Liver (tissue), 3 donors: ENCODE measurements at regions not wholly inside any gene's neighbourhood (a gene's known extent, or its start where the extent isn't known, plus 50 kb on each side); places are given as distances from the start of the nearest gene placed in this dataset.
A peak's percentile ranks its signal among the peaks of the same experiment; 100 is the strongest.

Source experiments
- CTCF ChIP-seq: fragments of 150-350 bp; IDR thresholded peaks from 2 replicates; pipeline ENCODE4 v1.5.1; 2017; ENCODE audit warnings: improper control_type of control experiment, low read depth, low read length; ENCODE audit not compliant: missing input control
- EGR1 ChIP-seq, 2 donors: IDR thresholded peaks; 2 replicates each; pipeline ENCODE4 v1.6.1; 2016 to 2018; ENCODE audit warnings: antibody characterized with exemption in 2 of 2, low read depth in 2 of 2
- FOXA1 ChIP-seq: IDR thresholded peaks from 2 replicates; pipeline ENCODE4 v1.6.1; 2016; ENCODE audit warnings: antibody characterized with exemption
- HNF4A ChIP-seq, 2 donors: conservative IDR thresholded peaks; 2 replicates each; pipeline ENCODE4 v1.6.1; 2016; ENCODE audit warnings: antibody characterized with exemption in 2 of 2, mild to moderate bottlenecking in 2 of 2
- RAD21 ChIP-seq, 2 donors: IDR thresholded peaks; 2 replicates each; pipeline ENCODE4 v1.6.1; 2016; ENCODE audit warnings: antibody characterized with exemption in 2 of 2, mild to moderate bottlenecking in 2 of 2
- RXRA ChIP-seq, 2 donors: IDR thresholded peaks; 2 replicates each; pipeline ENCODE4 v1.6.1; 2017 to 2018; ENCODE audit warnings: antibody characterized with exemption in 2 of 2, mild to moderate bottlenecking in 1 of 2
- SP1 ChIP-seq: IDR thresholded peaks from 2 replicates; pipeline ENCODE4 v1.6.1; 2018; ENCODE audit warnings: antibody characterized with exemption, mild to moderate bottlenecking
- TF ChIP-seq, protein P1 (sequence below): IDR thresholded peaks from 2 replicates; pipeline ENCODE4 v1.6.1; 2016; ENCODE audit warnings: antibody characterized with exemption
- TF ChIP-seq, protein P2 (sequence below): IDR thresholded peaks from 2 replicates; pipeline ENCODE4 v1.6.1; 2016; ENCODE audit warnings: antibody characterized with exemption, mild to moderate bottlenecking
- donor health status: healthy.
- donor health status: healthy.

DNA sequence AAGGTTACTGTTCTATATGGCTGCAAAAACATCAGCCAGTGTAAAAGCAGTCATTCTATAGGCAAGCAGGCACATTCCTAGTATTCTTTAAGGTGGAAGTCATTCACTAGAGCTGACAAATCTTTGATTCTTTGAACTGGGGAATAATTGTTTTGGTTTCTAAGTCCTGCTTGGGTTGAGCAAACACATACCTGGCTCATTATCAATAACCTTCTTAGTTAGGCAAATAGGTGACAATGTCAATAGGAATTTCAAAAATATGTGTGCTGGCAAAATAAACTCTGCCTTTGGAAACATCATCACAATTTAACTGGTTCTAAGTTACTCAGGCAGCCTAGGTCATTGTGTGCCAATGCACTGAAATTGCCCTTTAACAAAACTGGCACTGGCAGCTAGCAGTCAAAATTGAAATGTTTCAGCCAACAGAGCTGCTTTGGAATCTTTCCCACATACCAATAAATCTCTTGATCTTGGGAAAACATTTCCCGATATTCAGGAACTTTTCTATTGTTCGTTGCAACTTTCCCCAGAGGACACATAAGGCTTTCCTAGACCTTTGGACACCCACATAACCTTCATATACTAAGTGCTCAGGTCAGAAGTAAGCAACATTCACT is 402.0 kb upstream of the MMADHC start:
- TF ChIP-seq HNF4A (conservative IDR thresholded peaks at IDR 0.05) (peak; percentile 78 to 88), FOXA1 (peak; percentile 98), CTCF (no peak), SP1 (peak; percentile 89), RXRA (IDR thresholded peaks at IDR 0.05) (peak; percentile 98 to 99), EGR1 (IDR thresholded peaks at IDR 0.05; ENCODE audit: low read depth in 2 of 2) (peak in 1 of 2 donors; percentile 80), RAD21 (IDR thresholded peaks at IDR 0.05) (peak; percentile 71 to 75)
- TF ChIP-seq, protein P1, sequence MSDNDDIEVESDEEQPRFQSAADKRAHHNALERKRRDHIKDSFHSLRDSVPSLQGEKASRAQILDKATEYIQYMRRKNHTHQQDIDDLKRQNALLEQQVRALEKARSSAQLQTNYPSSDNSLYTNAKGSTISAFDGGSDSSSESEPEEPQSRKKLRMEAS = peak; percentile 67
- TF ChIP-seq, protein P2, sequence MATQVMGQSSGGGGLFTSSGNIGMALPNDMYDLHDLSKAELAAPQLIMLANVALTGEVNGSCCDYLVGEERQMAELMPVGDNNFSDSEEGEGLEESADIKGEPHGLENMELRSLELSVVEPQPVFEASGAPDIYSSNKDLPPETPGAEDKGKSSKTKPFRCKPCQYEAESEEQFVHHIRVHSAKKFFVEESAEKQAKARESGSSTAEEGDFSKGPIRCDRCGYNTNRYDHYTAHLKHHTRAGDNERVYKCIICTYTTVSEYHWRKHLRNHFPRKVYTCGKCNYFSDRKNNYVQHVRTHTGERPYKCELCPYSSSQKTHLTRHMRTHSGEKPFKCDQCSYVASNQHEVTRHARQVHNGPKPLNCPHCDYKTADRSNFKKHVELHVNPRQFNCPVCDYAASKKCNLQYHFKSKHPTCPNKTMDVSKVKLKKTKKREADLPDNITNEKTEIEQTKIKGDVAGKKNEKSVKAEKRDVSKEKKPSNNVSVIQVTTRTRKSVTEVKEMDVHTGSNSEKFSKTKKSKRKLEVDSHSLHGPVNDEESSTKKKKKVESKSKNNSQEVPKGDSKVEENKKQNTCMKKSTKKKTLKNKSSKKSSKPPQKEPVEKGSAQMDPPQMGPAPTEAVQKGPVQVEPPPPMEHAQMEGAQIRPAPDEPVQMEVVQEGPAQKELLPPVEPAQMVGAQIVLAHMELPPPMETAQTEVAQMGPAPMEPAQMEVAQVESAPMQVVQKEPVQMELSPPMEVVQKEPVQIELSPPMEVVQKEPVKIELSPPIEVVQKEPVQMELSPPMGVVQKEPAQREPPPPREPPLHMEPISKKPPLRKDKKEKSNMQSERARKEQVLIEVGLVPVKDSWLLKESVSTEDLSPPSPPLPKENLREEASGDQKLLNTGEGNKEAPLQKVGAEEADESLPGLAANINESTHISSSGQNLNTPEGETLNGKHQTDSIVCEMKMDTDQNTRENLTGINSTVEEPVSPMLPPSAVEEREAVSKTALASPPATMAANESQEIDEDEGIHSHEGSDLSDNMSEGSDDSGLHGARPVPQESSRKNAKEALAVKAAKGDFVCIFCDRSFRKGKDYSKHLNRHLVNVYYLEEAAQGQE = peak; percentile 81
